ENCODE measurements at regions not wholly inside any gene's neighbourhood (a gene's known extent, or its start where the extent isn't known, plus 50 kb on each side); places are given as distances from the start of the nearest gene placed in this dataset.
"Not testable (repeated sequence)": the region's sequence is repeated elsewhere in the genome, so short reads cannot be mapped to it uniquely, and the experiment has no call there.

- DNase-seq (ENCODE audit: low spot score), result no peak
Observed at GRCh38 chr18:3328532-3328931, 66.6 kb downstream of the MYL12B start.

GRCh38 chr18:3329471-3329870 lies 67.5 kb downstream of the MYL12B start:
- no peak for DNase-seq (ENCODE audit: low spot score)

- DNase-seq (ENCODE audit: low spot score), result no peak
Observed at GRCh38 chr18:3329872-3330271, 67.9 kb downstream of the MYL12B start.

- DNase-seq (ENCODE audit: low spot score), result no peak
Observed at GRCh38 chr18:3330622-3331021, 68.7 kb downstream of the MYL12B start.

GRCh38 chr18:3332376-3332775 lies 70.4 kb downstream of the MYL12B start:
- no peak for DNase-seq (ENCODE audit: low spot score)

GRCh38 chr18:3333056-3333720 lies 71.3 kb downstream of the MYL12B start:
- DNase-seq (ENCODE audit: low spot score), result no peak

GRCh38 chr18:3333721-3334386 lies 71.9 kb downstream of the MYL12B start:
- no peak for DNase-seq (ENCODE audit: low spot score)

GRCh38 chr18:3340015-3340681 lies 78.2 kb downstream of the MYL12B start:
- DNase-seq (ENCODE audit: low spot score), result no peak

- no peak for DNase-seq (ENCODE audit: low spot score)
Observed at GRCh38 chr18:3340682-3341097, 78.8 kb downstream of the MYL12B start.

GRCh38 chr18:3342628-3343027 lies 80.7 kb downstream of the MYL12B start:
- no peak for DNase-seq (ENCODE audit: low spot score)

GRCh38 chr18:3345452-3345851 lies 83.5 kb downstream of the MYL12B start:
- DNase-seq (ENCODE audit: low spot score), result no peak

GRCh38 chr18:3345885-3346284 lies 84.0 kb downstream of the MYL12B start:
- no peak for DNase-seq (ENCODE audit: low spot score)

- DNase-seq (ENCODE audit: low spot score), result no peak
Observed at GRCh38 chr18:3346487-3346886, 84.6 kb downstream of the MYL12B start.

GRCh38 chr18:3347286-3347803 lies 85.4 kb downstream of the MYL12B start:
- no peak for DNase-seq (ENCODE audit: low spot score)

GRCh38 chr18:3348176-3348575 lies 86.2 kb downstream of the MYL12B start:
- no peak for DNase-seq (ENCODE audit: low spot score)

- DNase-seq (ENCODE audit: low spot score), result not testable (repeated sequence)
Observed at GRCh38 chr18:3349046-3349841, 87.3 kb downstream of the MYL12B start.

- no peak for DNase-seq (ENCODE audit: low spot score)
Observed at GRCh38 chr18:3350021-3350420, 88.1 kb downstream of the MYL12B start.

- DNase-seq (ENCODE audit: low spot score), result peak; percentile 13
Observed at GRCh38 chr18:3350566-3351527, 88.9 kb downstream of the MYL12B start.

- no peak for DNase-seq (ENCODE audit: low spot score)
Observed at GRCh38 chr18:3354506-3354905, 92.6 kb downstream of the MYL12B start.

- DNase-seq (ENCODE audit: low spot score), result no peak
Observed at GRCh38 chr18:3356614-3357013, 93.4 kb upstream of the TGIF1 start.

GRCh38 chr18:3357516-3357915 lies 92.5 kb upstream of the TGIF1 start:
- DNase-seq (ENCODE audit: low spot score), result no peak
